MM.1S (cell line): ENCODE measurements at regions not wholly inside any gene's neighbourhood (a gene's known extent, or its start where the extent isn't known, plus 50 kb on each side); places are given as distances from the start of the nearest gene placed in this dataset.

Experiments used
- CTCF ChIP-seq: fragments of 300-600 bp; sonication (generic); IDR thresholded peaks from 2 replicates; pipeline ENCODE4 v1.5.1; 2016; ENCODE audit warnings: antibody characterized with exemption, low read length, mixed read lengths
- EZH2phosphoT487 ChIP-seq: fragments of 300-600 bp; sonication (generic); IDR thresholded peaks from 2 replicates; pipeline ENCODE4 v1.6.1; 2018; ENCODE audit warnings: antibody characterized with exemption, low read length

DNA sequence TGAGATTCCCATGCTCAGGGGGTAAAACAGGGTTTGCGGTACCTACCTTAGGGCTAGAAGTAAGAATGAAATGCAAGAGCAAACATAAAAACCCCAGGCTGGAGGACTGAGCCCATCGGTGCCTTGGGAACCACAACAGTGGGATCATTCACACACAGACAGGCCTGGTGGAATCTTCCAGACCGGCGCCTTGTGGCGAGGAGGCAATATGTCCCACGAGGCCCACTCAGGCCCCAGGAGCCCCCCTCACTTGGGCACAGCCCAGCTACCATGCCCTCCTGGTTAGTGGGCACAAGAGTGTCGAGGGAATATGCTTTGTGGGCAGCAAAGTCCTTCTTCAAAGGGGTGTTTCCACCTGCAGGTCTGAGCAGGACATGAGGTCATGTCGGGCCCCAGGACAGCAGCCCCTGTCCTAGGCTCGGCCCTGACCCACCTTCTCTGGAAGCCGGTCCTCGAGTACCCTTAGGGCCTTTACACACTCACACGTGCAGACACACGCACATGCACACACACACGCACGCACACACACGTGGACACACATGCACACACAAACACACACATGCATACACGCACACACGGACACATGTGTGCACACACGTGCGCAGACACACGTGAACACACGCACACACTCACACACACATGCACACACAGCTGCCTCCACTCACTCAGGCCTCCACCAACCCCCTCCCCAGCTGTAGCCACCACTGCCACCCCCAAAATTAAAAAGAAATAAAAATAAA, 51.5 kb upstream of the MYL10 start:
- TF ChIP-seq EZH2phosphoT487 = no peak
- no peak for TF ChIP-seq CTCF
